OCI-LY7 (cell line): ENCODE measurements at regions not wholly inside any gene's neighbourhood (a gene's known extent, or its start where the extent isn't known, plus 50 kb on each side); places are given as distances from the start of the nearest gene placed in this dataset.

ENCODE experiments used
- CTCF ChIP-seq: fragments of 200-600 bp; sonication (generic); conservative IDR thresholded peaks from 2 replicates; pipeline ENCODE4 v1.5.1; 2014; ENCODE audit warnings: mild to moderate bottlenecking, antibody characterized with exemption, low read length, moderate library complexity, mixed read lengths
- EZH2phosphoT487 ChIP-seq: fragments of 200-600 bp; sonication (generic); IDR thresholded peaks from 2 replicates; pipeline ENCODE4 v1.6.1; 2018; ENCODE audit warnings: low read depth, borderline replicate concordance, mild to moderate bottlenecking, mixed run types, antibody characterized with exemption, low read length, moderate library complexity, mixed read lengths

DNA sequence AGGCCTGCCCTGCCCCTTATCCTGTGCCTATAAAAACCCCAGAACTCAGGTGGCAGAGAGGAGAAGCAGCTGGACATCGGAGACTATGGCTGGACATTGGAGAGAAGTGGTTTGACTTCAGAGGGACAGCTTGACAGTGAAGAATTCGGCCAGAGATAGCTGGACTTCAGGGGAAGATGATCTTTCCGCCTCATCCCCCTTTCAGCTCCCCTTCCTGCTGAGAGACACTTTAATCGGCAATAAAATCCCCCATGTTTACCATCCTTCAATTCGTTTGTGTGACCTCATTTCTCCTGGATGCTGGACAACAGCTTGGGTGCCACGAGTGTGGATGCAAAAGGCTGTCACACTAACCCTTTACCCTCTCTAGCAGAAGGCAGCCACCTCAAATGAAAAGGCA, 134.1 kb upstream of the TUT7 start:
- TF ChIP-seq CTCF (no peak), EZH2phosphoT487 (no peak)
